Prostate gland (tissue), 2 donors: ENCODE measurements at regions not wholly inside any gene's neighbourhood (a gene's known extent, or its start where the extent isn't known, plus 50 kb on each side); places are given as distances from the start of the nearest gene placed in this dataset.

Experiments used
- DNase-seq: peaks from one replicate; pipeline ENCODE4 v3.0.0-alpha.2; 2019; ENCODE audit warnings: low spot score
- H3K27ac ChIP-seq, 2 donors: fragments of 200-600 bp; sonication (generic); 2 replicates each; pipeline ENCODE4 v1.5.1; 2017 to 2019
- H3K27me3 ChIP-seq: fragments of 200-600 bp; sonication (generic); replicated peaks from 2 replicates; pipeline ENCODE4 v1.5.1; 2019; ENCODE audit not compliant: insufficient read depth
- H3K36me3 ChIP-seq, 2 donors: fragments of 200-600 bp; sonication (generic); 1 replicate in 1 of 2; 2 replicates in 1 of 2; pipeline versions ENCODE4 v1.5.1 to v1.8.1; 2017 to 2019
- H3K4me1 ChIP-seq: fragments of 200-600 bp; sonication (generic); replicated peaks from 2 replicates; pipeline ENCODE4 v1.5.1; 2019
- H3K4me3 ChIP-seq, 2 donors: fragments of 200-600 bp; sonication (generic); 2 replicates each; pipeline ENCODE4 v1.5.1; 2017 to 2019
- H3K9me3 ChIP-seq: fragments of 200-600 bp; sonication (generic); 2 replicates; pipeline ENCODE4 v1.5.1; 2017
- CTCF ChIP-seq, 4 experiments: fragments of 200-600 bp in 2 of 4; fragments of 450-650 bp in 2 of 4; sonication (generic) in 2 of 4; IDR thresholded peaks; 1 replicate in 3 of 4; 2 replicates in 1 of 4; pipeline ENCODE4 v1.5.1; 2016 to 2019; ENCODE audit warnings: antibody characterized with exemption in 4 of 4, mild to moderate bottlenecking in 2 of 4, moderate library complexity in 2 of 4
- POLR2A ChIP-seq: fragments of 450-650 bp; IDR thresholded peaks from one replicate; pipeline ENCODE4 v1.6.1; 2016; ENCODE audit warnings: antibody characterized with exemption, mild to moderate bottlenecking
- POLR2AphosphoS5 ChIP-seq: sonication (generic); formaldehyde crosslinking; IDR thresholded peaks from one replicate; pipeline ENCODE4 v1.6.1; 2017; ENCODE audit warnings: antibody characterized with exemption
- WGBS: methylation state at CpG from one replicate; pipeline ENCODE4 v1.1.5; 2018; 5-methylcytosine and 5-hydroxymethylcytosine counted together
- intact Hi-C: fragments of 100-400 bp; cut with DNase I; formaldehyde crosslinking; loops from one replicate; pipeline ENCODE4 v1.14.2; 2022

GRCh38 chr15:98518823-98519561, 129.3 kb upstream of the IGF1R start:
- 34% methylated on average over 19 of the region's 19 CpGs for whole genome bisulfite sequencing
- intact Hi-C loops = loop anchor here (5.0 kb wide), 3 partner anchors 128 to 558 kb away; partner anchors contain the start of gene IGF1R
- peak; percentile 65 for DNase-seq

GRCh38 chr15:98519767-98520550, 128.4 kb upstream of the IGF1R start:
- Histone ChIP-seq H3K4me1 (no peaks in the 10 kb centered on the region), H3K36me3 (no peaks in the 10 kb centered on the region), H3K27ac (no peak overlapping the region), H3K27me3 (no peaks in the 10 kb centered on the region), H3K4me3 (no peak overlapping the region), H3K9me3 (no peaks in the 10 kb centered on the region)
- TF ChIP-seq POLR2A = no peak
- no peak for TF ChIP-seq CTCF (IDR thresholded peaks at IDR 0.05)
- WGBS = 77% methylated on average over 10 of the region's 10 CpGs
- no peak for DNase-seq
- intact Hi-C loops = loop anchor here (5.0 to 10.0 kb wide), 4 partner anchors 127 to 557 kb away; partner anchors contain the start of gene IGF1R

More at GRCh38 chr15:98518823-98519561, 129.3 kb upstream of the IGF1R start:
- Histone ChIP-seq H3K27ac (no peak overlapping the region), H3K4me1 (no peaks in the 10 kb centered on the region), H3K36me3 (no peaks in the 10 kb centered on the region), H3K4me3 (no peak overlapping the region), H3K27me3 (no peaks in the 10 kb centered on the region), H3K9me3 (no peaks in the 10 kb centered on the region)
- no peak for TF ChIP-seq POLR2A
- TF ChIP-seq CTCF (IDR thresholded peaks at IDR 0.05) = peak; percentile 36 to 82 (median 80)

- Histone ChIP-seq H3K4me3 (no peak overlapping the region), H3K4me1 (no peaks in the 10 kb centered on the region), H3K36me3 (no peaks in the 10 kb centered on the region), H3K27ac (no peak overlapping the region), H3K9me3 (no peaks in the 10 kb centered on the region), H3K27me3 (no peaks in the 10 kb centered on the region)
- WGBS = 83% methylated on average over 5 of the region's 5 CpGs
- no peak for TF ChIP-seq POLR2A
- no peak for TF ChIP-seq CTCF (IDR thresholded peaks at IDR 0.05)
- TF ChIP-seq POLR2AphosphoS5 = no peak
- DNase-seq = no peak
- intact Hi-C loops = loop anchor here (10.0 kb wide), 1 partner anchor 263 kb away; no protein-coding TSS in a partner anchor
These were observed 126.2 kb upstream of the IGF1R start for GRCh38 chr15:98522127-98522526.

- intact Hi-C loops = loop anchor here (10.0 kb wide), 1 partner anchor 261 kb away; no protein-coding TSS in a partner anchor
- Histone ChIP-seq H3K9me3 (no peaks in the 10 kb centered on the region), H3K27me3 (no peaks in the 10 kb centered on the region), H3K4me1 (no peaks in the 10 kb centered on the region), H3K27ac (no peak overlapping the region), H3K4me3 (no peak overlapping the region), H3K36me3 (no peaks in the 10 kb centered on the region)
- no peak for DNase-seq
- TF ChIP-seq CTCF (IDR thresholded peaks at IDR 0.05) = no peak
- no peak for TF ChIP-seq POLR2A
- no peak for TF ChIP-seq POLR2AphosphoS5
- 81% methylated on average over 12 of the region's 12 CpGs for WGBS
These were observed 124.3 kb upstream of the IGF1R start for GRCh38 chr15:98523912-98524662.
